Lower leg skin (tissue), 4 donors: ENCODE measurements at regions not wholly inside any gene's neighbourhood (a gene's known extent, or its start where the extent isn't known, plus 50 kb on each side); places are given as distances from the start of the nearest gene placed in this dataset.

ENCODE experiments used
- DNase-seq, 2 donors: peaks; one replicate each; pipeline ENCODE4 v3.0.0-alpha.2; 2019; ENCODE audit warnings: low spot score in 2 of 2
- H3K4me3 ChIP-seq: fragments of 200-600 bp; sonication (generic); 2 replicates; pipeline ENCODE4 v1.5.1; 2017; ENCODE audit warnings: mild to moderate bottlenecking, low read depth; ENCODE audit not compliant: poor library complexity, severe bottlenecking
- POLR2A ChIP-seq, 2 donors: fragments of 450-650 bp; IDR thresholded peaks; one replicate each; pipeline ENCODE4 v1.6.1; 2016 to 2017; ENCODE audit warnings: antibody characterized with exemption in 2 of 2, mild to moderate bottlenecking in 1 of 2, moderate library complexity in 1 of 2
- WGBS, 2 donors: methylation state at CpG; one replicate each; pipeline ENCODE4 v1.1.5; 2018; 5-methylcytosine and 5-hydroxymethylcytosine counted together
- intact Hi-C: fragments of 100-400 bp; cut with DNase I; formaldehyde crosslinking; loops from one replicate; pipeline ENCODE4 v1.15.0; 2023; ENCODE audit warnings: low total_unique reads
- TF ChIP-seq, protein P1 (sequence below), 3 donors: fragments of 450-650 bp; IDR thresholded peaks; one replicate each; pipeline ENCODE4 v1.5.1; 2016; ENCODE audit warnings: antibody characterized with exemption in 3 of 3, mild to moderate bottlenecking in 3 of 3, moderate library complexity in 2 of 3

GRCh38 chr13:77456271-77456670 lies 79.2 kb upstream of the SCEL start:
- intact Hi-C loops, result no loop called here
- WGBS, 2 donors, result 0 to 83% methylated on average over 1 of the region's 1 CpG
- TF ChIP-seq, protein P1, sequence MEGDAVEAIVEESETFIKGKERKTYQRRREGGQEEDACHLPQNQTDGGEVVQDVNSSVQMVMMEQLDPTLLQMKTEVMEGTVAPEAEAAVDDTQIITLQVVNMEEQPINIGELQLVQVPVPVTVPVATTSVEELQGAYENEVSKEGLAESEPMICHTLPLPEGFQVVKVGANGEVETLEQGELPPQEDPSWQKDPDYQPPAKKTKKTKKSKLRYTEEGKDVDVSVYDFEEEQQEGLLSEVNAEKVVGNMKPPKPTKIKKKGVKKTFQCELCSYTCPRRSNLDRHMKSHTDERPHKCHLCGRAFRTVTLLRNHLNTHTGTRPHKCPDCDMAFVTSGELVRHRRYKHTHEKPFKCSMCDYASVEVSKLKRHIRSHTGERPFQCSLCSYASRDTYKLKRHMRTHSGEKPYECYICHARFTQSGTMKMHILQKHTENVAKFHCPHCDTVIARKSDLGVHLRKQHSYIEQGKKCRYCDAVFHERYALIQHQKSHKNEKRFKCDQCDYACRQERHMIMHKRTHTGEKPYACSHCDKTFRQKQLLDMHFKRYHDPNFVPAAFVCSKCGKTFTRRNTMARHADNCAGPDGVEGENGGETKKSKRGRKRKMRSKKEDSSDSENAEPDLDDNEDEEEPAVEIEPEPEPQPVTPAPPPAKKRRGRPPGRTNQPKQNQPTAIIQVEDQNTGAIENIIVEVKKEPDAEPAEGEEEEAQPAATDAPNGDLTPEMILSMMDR (IDR thresholded peaks at IDR 0.05), result no peak
- TF ChIP-seq POLR2A (IDR thresholded peaks at IDR 0.05), result no peak
- no peak overlapping the region for H3K4me3 ChIP-seq
- no peak for DNase-seq

GRCh38 chr13:77449265-77449664 lies 86.2 kb upstream of the SCEL start:
- TF ChIP-seq, protein P1 (IDR thresholded peaks at IDR 0.05), result no peak
- 53 to 75% methylated on average over 2 of the region's 2 CpGs for WGBS, 2 donors
- no peak overlapping the region for H3K4me3 ChIP-seq
- DNase-seq, result no peak
- intact Hi-C loops, result no loop called here

GRCh38 chr13:77448689-77449088 lies 86.8 kb upstream of the SCEL start:
- no peak for TF ChIP-seq POLR2A (IDR thresholded peaks at IDR 0.05)
- TF ChIP-seq, protein P1 (IDR thresholded peaks at IDR 0.05), result no peak
- 70% methylated on average over 4 of the region's 4 CpGs for WGBS, 2 donors
- intact Hi-C loops, result no loop called here

DNA sequence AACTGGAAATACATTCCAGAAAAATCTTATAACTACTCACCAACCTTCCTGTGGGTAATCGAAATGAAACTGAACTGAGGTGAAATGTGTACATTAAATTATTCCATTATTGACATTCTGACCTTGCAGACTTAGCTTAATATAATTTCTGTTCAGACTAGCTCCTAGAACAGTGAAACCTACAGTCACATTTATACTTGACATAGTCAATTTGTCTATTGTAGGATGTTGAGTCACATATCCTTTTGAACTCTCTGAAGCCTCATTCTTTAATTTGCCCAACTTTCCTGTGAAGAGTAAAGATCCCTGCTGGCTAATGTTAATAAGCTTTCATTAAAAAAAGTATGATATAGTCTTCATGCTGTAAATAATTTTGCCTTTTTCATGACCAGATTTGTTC lies 92.0 kb upstream of the SCEL start:
- TF ChIP-seq POLR2A (IDR thresholded peaks at IDR 0.05), result no peak
- TF ChIP-seq, protein P1 (IDR thresholded peaks at IDR 0.05), result no peak
- H3K4me3 ChIP-seq, result no peak overlapping the region
- 85 to 88% methylated on average over 1 of the region's 1 CpG for WGBS, 2 donors
- no peak for DNase-seq
- intact Hi-C loops, result no loop called here

More at GRCh38 chr13:77448689-77449088, 86.8 kb upstream of the SCEL start:
- no peak overlapping the region for H3K4me3 ChIP-seq
- DNase-seq, result no peak

GRCh38 chr13:77437267-77437666 lies 98.2 kb upstream of the SCEL start:
- no peak for TF ChIP-seq POLR2A (IDR thresholded peaks at IDR 0.05)
- TF ChIP-seq, protein P1 (IDR thresholded peaks at IDR 0.05), result no peak
- no peak for DNase-seq
- H3K4me3 ChIP-seq, result no peak overlapping the region
- intact Hi-C loops, result no loop called here
- 80 to 82% methylated on average over 2 of the region's 2 CpGs for WGBS, 2 donors

DNA sequence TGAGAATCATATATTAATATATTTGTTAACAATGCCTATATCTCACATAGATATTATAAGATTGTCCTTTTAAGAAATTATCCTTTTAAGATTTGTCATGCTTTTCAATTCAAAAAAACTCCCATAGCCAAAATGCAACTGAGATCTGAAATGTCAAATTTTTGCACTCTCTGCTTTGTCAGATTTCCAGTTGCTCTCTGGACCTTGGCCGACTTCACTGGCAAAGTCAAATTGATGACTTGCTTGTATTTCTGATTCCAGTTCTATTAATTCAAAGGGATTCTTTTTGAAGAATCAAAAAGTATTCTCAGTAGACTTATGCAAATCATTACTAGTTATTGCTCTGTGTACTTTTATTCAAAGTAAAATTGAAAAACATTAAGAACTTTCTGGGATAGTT lies 101.2 kb upstream of the SCEL start:
- no peak for DNase-seq
- H3K4me3 ChIP-seq, result no peak overlapping the region
- WGBS, 2 donors, result 46 to 47% methylated on average over 1 of the region's 1 CpG
- intact Hi-C loops, result no loop called here
- TF ChIP-seq, protein P1 (IDR thresholded peaks at IDR 0.05), result no peak
- TF ChIP-seq POLR2A (IDR thresholded peaks at IDR 0.05), result no peak
